ENCODE measurements at regions not wholly inside any gene's neighbourhood (a gene's known extent, or its start where the extent isn't known, plus 50 kb on each side); places are given as distances from the start of the nearest gene placed in this dataset.

GRCh38 chr5:93099902-93100347, 481.1 kb downstream of the NR2F1-AS1 start:
- ATAC-seq = no peak
- DNase-seq (ENCODE audit: low spot score) = no peak
- no peak overlapping the region for H3K27ac Mint-ChIP-seq

GRCh38 chr5:93096561-93096960, 484.5 kb downstream of the NR2F1-AS1 start:
- H4K20me1 ChIP-seq (replicated peaks; ENCODE audit: insufficient read depth) = no peaks in the 10 kb centered on the region
- H3K9me2 ChIP-seq (ENCODE audit: insufficient read depth) = 0 out of 2 replicates have a peak, but pooled peaks cover 2% of the 10 kb centered on the region
- Mint-ChIP-seq H3K9me3 (peaks cover 4% of the 10 kb centered on the region; the same call in 1 of the 3 replicates), H3K27ac (no peak overlapping the region), H3K36me3 (ENCODE audit: low read depth) (no peaks in the 10 kb centered on the region), H3K4me3 (no peak overlapping the region), H3K4me1 (no peaks in the 10 kb centered on the region), H3K27me3 (ENCODE audit: insufficient read depth, low read depth, poor library complexity) (no peaks in the 10 kb centered on the region)
- ATAC-seq = no peak
- TF ChIP-seq CTCF (conservative IDR thresholded peaks at IDR 0.05; ENCODE audit: low read depth in 2 of 2) (no peak), REST (IDR thresholded peaks at IDR 0.05; ENCODE audit: unreplicated experiment) (no peak), POLR2AphosphoS5 (IDR thresholded peaks at IDR 0.05; ENCODE audit: low read depth) (no peak), CREB1 (CRISPR knock-in tag; IDR thresholded peaks at IDR 0.05; ENCODE audit: low read depth) (no peak), NANOG (IDR thresholded peaks at IDR 0.05; ENCODE audit: borderline replicate concordance) (no peak)
- no peaks in the 10 kb centered on the region for H3K36me3 ChIP-seq (ENCODE audit: insufficient read depth)
- no peak for DNase-seq (ENCODE audit: low spot score)
- H3K4me2 ChIP-seq = no peak overlapping the region
- H3K4me1 ChIP-seq (ENCODE audit: insufficient read depth) = no peaks in the 10 kb centered on the region
- no peak overlapping the region for H2AFZ ChIP-seq
- no peaks in the 10 kb centered on the region for H3K27me3 ChIP-seq (ENCODE audit: insufficient read depth)
- no peak overlapping the region for H3K27ac ChIP-seq (ENCODE audit: low read depth)
- H3K4me3 ChIP-seq = no peak overlapping the region
- H3K79me2 ChIP-seq (replicated peaks; ENCODE audit: insufficient read depth) = no peaks in the 10 kb centered on the region
- no peaks in the 10 kb centered on the region for H3F3A ChIP-seq (replicated peaks; ENCODE audit: low read depth)

More at GRCh38 chr5:93099902-93100347, 481.1 kb downstream of the NR2F1-AS1 start:
- no peaks in the 10 kb centered on the region for H3K36me3 Mint-ChIP-seq (ENCODE audit: low read depth)
- H3K4me1 Mint-ChIP-seq = no peaks in the 10 kb centered on the region
- H3K27me3 ChIP-seq (ENCODE audit: insufficient read depth) = no peaks in the 10 kb centered on the region
- no peak overlapping the region for H3K4me3 Mint-ChIP-seq
- H3K79me2 ChIP-seq (replicated peaks; ENCODE audit: insufficient read depth) = no peaks in the 10 kb centered on the region
- no peaks in the 10 kb centered on the region for H3K36me3 ChIP-seq (ENCODE audit: insufficient read depth)
- no peak overlapping the region for H3K4me2 ChIP-seq
- TF ChIP-seq CREB1 (CRISPR knock-in tag; IDR thresholded peaks at IDR 0.05; ENCODE audit: low read depth) (no peak), ETS1 (IDR thresholded peaks at IDR 0.05) (no peak)
- peaks cover 4% of the 10 kb centered on the region; the same call in 1 of the 3 replicates for H3K9me3 Mint-ChIP-seq
- H3K9me2 ChIP-seq (ENCODE audit: insufficient read depth) = 0 out of 2 replicates have a peak, but pooled peaks cover 2% of the 10 kb centered on the region
- no peak overlapping the region for H3K27ac ChIP-seq (ENCODE audit: low read depth)
- no peak overlapping the region for H3K4me3 ChIP-seq
- no peaks in the 10 kb centered on the region for H3K27me3 Mint-ChIP-seq (ENCODE audit: insufficient read depth, low read depth, poor library complexity)
- H2AFZ ChIP-seq = no peak overlapping the region
- no peaks in the 10 kb centered on the region for H4K20me1 ChIP-seq (replicated peaks; ENCODE audit: insufficient read depth)
- H3K4me1 ChIP-seq (ENCODE audit: insufficient read depth) = no peaks in the 10 kb centered on the region
- no peaks in the 10 kb centered on the region for H3F3A ChIP-seq (replicated peaks; ENCODE audit: low read depth)

All from GM23338 (cell line).